OCI-LY7 (cell line): ENCODE measurements at regions not wholly inside any gene's neighbourhood (a gene's known extent, or its start where the extent isn't known, plus 50 kb on each side); places are given as distances from the start of the nearest gene placed in this dataset.
"Not testable (repeated sequence)": the region's sequence is repeated elsewhere in the genome, so short reads cannot be mapped to it uniquely, and the experiment has no call there.

Experiments used
- BruUV-seq: library from RNA; stranded (reverse); fragments of 400-500 nt; replicated peaks from 2 replicates; lab custom pipeline; 2021; lab: Mats Ljungman, UMichigan
- CTCF ChIA-PET: fragments of 300-600 bp; sonication (Branson Sonifier 250); formaldehyde crosslinking; loops from one replicate; lab custom pipeline; 2022; ENCODE audit warnings: antibody characterized with exemption; ENCODE audit not compliant: unreplicated experiment; lab: Charles Lee
- POLR2A ChIA-PET: fragments of 300-600 bp; sonication (Branson Sonifier 250); formaldehyde crosslinking; loops from one replicate; lab custom pipeline; 2022; ENCODE audit warnings: antibody characterized with exemption; lab: Charles Lee
- DNase-seq: peaks from one replicate; pipeline ENCODE4 v3.0.0-alpha.2; 2015; ENCODE audit warnings: low spot score
- H2AFZ ChIP-seq: fragments of 200-600 bp; sonication (generic), shearing (Covaris generic); 2 replicates; pipeline ENCODE4 v1.6.1; 2014; ENCODE audit warnings: mild to moderate bottlenecking, antibody characterized with exemption, low read length, moderate library complexity
- H3K27ac ChIP-seq: fragments of 200-600 bp; sonication (generic); 2 replicates; pipeline ENCODE4 v1.5.1; 2014; ENCODE audit warnings: mixed run types, low read depth, mild to moderate bottlenecking, moderate library complexity, low read length, inconsistent platforms; ENCODE audit not compliant: poor library complexity, severe bottlenecking
- H3K36me3 ChIP-seq: fragments of 200-600 bp; sonication (generic); 2 replicates; pipeline ENCODE4 v1.6.1; 2014; ENCODE audit warnings: mild to moderate bottlenecking, antibody characterized with exemption, low read length, moderate library complexity, mixed read lengths; ENCODE audit not compliant: insufficient read depth
- H3K4me1 ChIP-seq: fragments of 200-600 bp; sonication (generic); 2 replicates; pipeline ENCODE4 v1.5.1; 2014; ENCODE audit warnings: mild to moderate bottlenecking, low read length; ENCODE audit not compliant: insufficient read depth, poor library complexity, severe bottlenecking
- H3K4me2 ChIP-seq: fragments of 200-600 bp; sonication (generic); 2 replicates; pipeline ENCODE4 v1.6.1; 2014; ENCODE audit warnings: mild to moderate bottlenecking, low read length
- H3K4me3 ChIP-seq: fragments of 200-600 bp; sonication (generic); 2 replicates; pipeline ENCODE4 v1.5.1; 2014; ENCODE audit warnings: mild to moderate bottlenecking, low read depth, low read length; ENCODE audit not compliant: poor library complexity, severe bottlenecking
- H3K79me2 ChIP-seq: fragments of 200-600 bp; sonication (generic); 2 replicates; pipeline ENCODE4 v1.6.1; 2016; ENCODE audit warnings: low read depth, mild to moderate bottlenecking, low read length, moderate library complexity, mixed read lengths; ENCODE audit not compliant: insufficient read depth
- H3K9me2 ChIP-seq: fragments of 200-600 bp; sonication (generic); 2 replicates; pipeline ENCODE4 v1.6.1; 2016; ENCODE audit warnings: mild to moderate bottlenecking, low read length, mixed read lengths; ENCODE audit not compliant: insufficient read depth
- H3K9me3 ChIP-seq: fragments of 200-600 bp; sonication (generic); 2 replicates; pipeline ENCODE4 v1.6.1; 2014; ENCODE audit warnings: mild to moderate bottlenecking, mixed run types, low read length, mixed read lengths
- H4K20me1 ChIP-seq: fragments of 200-600 bp; sonication (generic); 2 replicates; pipeline ENCODE4 v1.6.1; 2014; ENCODE audit warnings: mild to moderate bottlenecking, antibody characterized with exemption, low read length, moderate library complexity, mixed read lengths; ENCODE audit not compliant: insufficient read depth
- CTCF ChIP-seq: fragments of 200-600 bp; sonication (generic); conservative IDR thresholded peaks from 2 replicates; pipeline ENCODE4 v1.5.1; 2014; ENCODE audit warnings: mild to moderate bottlenecking, antibody characterized with exemption, low read length, moderate library complexity, mixed read lengths
- EZH2phosphoT487 ChIP-seq: fragments of 200-600 bp; sonication (generic); IDR thresholded peaks from 2 replicates; pipeline ENCODE4 v1.6.1; 2018; ENCODE audit warnings: low read depth, borderline replicate concordance, mild to moderate bottlenecking, mixed run types, antibody characterized with exemption, low read length, moderate library complexity, mixed read lengths
- intact Hi-C: fragments of 100-400 bp; cut with micrococcal nuclease; formaldehyde crosslinking; loops from one replicate; pipeline ENCODE4 v1.10.0; 2022; ENCODE audit not compliant: unreplicated experiment

- Histone ChIP-seq H4K20me1 (no peaks in the 10 kb centered on the region), H2AFZ (no peak overlapping the region), H3K4me2 (no peak overlapping the region), H3K4me3 (no peak overlapping the region), H3K36me3 (no peaks in the 10 kb centered on the region), H3K27ac (no peak overlapping the region), H3K79me2 (no peaks in the 10 kb centered on the region), H3K9me3 (no peaks in the 10 kb centered on the region), H3K9me2 (no peaks in the 10 kb centered on the region), H3K4me1 (no peaks in the 10 kb centered on the region)
- TF ChIP-seq CTCF (no peak), EZH2phosphoT487 (no peak)
- CTCF ChIA-PET = no interaction called here
- intact Hi-C loops = no loop called here
- BruUV-seq = no TSS peak
- no peak for DNase-seq
- POLR2A ChIA-PET = no interaction called here
Measured at GRCh38 chr2:126986631-126987187, 88.0 kb downstream of the TEX51 start.

DNA sequence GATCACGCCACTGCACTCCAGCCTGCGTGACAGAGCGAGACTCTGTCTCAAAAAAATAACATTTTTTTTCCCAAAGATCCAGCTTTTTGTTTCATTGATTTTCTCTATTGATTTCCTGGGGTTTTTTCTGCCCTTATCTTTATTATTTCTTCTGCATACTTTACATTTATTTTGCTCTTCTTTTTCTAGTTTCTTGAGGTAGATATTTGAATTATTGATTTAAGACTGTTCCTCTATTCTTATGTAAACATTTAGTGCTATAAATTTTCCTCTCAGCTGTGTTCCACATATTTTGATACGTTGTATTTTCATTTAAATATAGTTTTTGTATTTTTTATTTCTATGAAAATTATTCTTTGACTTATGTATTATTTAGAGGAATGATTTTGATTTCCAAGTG, 89.8 kb downstream of the TEX51 start:
- intact Hi-C loops = no loop called here
- Histone ChIP-seq H3K4me1 (no peaks in the 10 kb centered on the region), H3K4me2 (no peak overlapping the region), H3K9me3 (no peaks in the 10 kb centered on the region), H3K79me2 (no peaks in the 10 kb centered on the region), H3K36me3 (no peaks in the 10 kb centered on the region), H3K4me3 (no peak overlapping the region), H2AFZ (no peak overlapping the region), H3K27ac (no peak overlapping the region), H3K9me2 (no peaks in the 10 kb centered on the region), H4K20me1 (no peaks in the 10 kb centered on the region)
- DNase-seq = no peak
- BruUV-seq = no TSS peak
- CTCF ChIA-PET = no interaction called here
- POLR2A ChIA-PET = interaction anchor here (0.6 kb wide), 1 partner anchor 73 kb away, joined by 3 read pairs; no protein-coding TSS in a partner anchor
- TF ChIP-seq EZH2phosphoT487 (no peak), CTCF (no peak)

DNA sequence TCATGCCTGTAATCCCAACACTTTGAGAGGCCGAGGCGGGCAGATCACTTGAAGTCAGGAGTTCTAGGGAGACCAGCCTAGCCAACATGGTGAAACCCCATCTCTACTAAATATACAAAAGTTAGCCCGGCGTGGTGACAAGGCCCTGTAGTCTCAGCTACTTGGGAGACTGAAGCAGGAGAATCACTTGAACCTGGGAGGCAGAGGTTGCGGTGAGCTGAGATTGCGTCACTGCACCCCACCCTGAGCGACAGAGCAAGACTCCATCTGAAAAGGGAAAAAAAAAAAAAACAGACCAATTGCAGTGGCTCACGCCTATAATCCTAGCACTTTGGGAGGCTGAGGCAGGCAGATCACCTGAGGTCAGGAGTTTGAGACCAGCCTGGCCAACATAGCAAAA, 90.4 kb downstream of the TEX51 start:
- BruUV-seq, H3K4me3 ChIP-seq, DNase-seq, intact Hi-C loops, H2AFZ ChIP-seq, H4K20me1 ChIP-seq, CTCF ChIA-PET, H3K4me1 ChIP-seq, H3K9me2 ChIP-seq, POLR2A ChIA-PET, H3K36me3 ChIP-seq, H3K27ac ChIP-seq, H3K4me2 ChIP-seq, H3K9me3 ChIP-seq, H3K79me2 ChIP-seq: not testable (repeated sequence)
